GM23338 (cell line): ENCODE measurements at regions not wholly inside any gene's neighbourhood (a gene's known extent, or its start where the extent isn't known, plus 50 kb on each side); places are given as distances from the start of the nearest gene placed in this dataset.

Experiments
- ATAC-seq: fragments of 200-7000 bp; cut with Tn5 transposase; 3 replicates; pipeline ENCODE4 v1.9.1; 2020
- DNase-seq: peaks from one replicate; pipeline ENCODE4 v3.0.0-alpha.2; 2015; ENCODE audit warnings: low spot score
- H2AFZ ChIP-seq: fragments of 200-600 bp; sonication (generic); 2 replicates; pipeline ENCODE4 v1.8.0; 2016; ENCODE audit warnings: antibody characterized with exemption, mild to moderate bottlenecking, moderate library complexity
- H3F3A ChIP-seq: fragments of 200-600 bp; sonication (generic); replicated peaks from 2 replicates; pipeline ENCODE4 v1.8.0; 2017; ENCODE audit warnings: antibody characterized with exemption, mixed run types, low read depth
- H3K27ac ChIP-seq: fragments of 200-600 bp; sonication (generic); 2 replicates; pipeline ENCODE4 v1.6.1; 2016; ENCODE audit warnings: low read depth
- H3K27me3 ChIP-seq: fragments of 200-600 bp; sonication (generic); 2 replicates; pipeline ENCODE4 v1.8.0; 2016; ENCODE audit warnings: mild to moderate bottlenecking, mixed run types, moderate library complexity; ENCODE audit not compliant: insufficient read depth
- H3K36me3 ChIP-seq: fragments of 200-600 bp; sonication (generic); 2 replicates; pipeline ENCODE4 v1.8.0; 2016; ENCODE audit warnings: mild to moderate bottlenecking; ENCODE audit not compliant: insufficient read depth
- H3K4me1 ChIP-seq: fragments of 200-600 bp; sonication (generic); 2 replicates; pipeline ENCODE4 v1.8.0; 2016; ENCODE audit warnings: mild to moderate bottlenecking, moderate library complexity; ENCODE audit not compliant: insufficient read depth
- H3K4me2 ChIP-seq: fragments of 200-600 bp; sonication (generic); 2 replicates; pipeline ENCODE4 v1.7.1; 2017; ENCODE audit warnings: mixed run types
- H3K4me3 ChIP-seq: fragments of 200-600 bp; sonication (generic); 2 replicates; pipeline ENCODE4 v1.6.1; 2016; ENCODE audit warnings: mixed run types
- H3K79me2 ChIP-seq: fragments of 200-600 bp; sonication (generic); replicated peaks from 2 replicates; pipeline ENCODE4 v1.8.0; 2017; ENCODE audit warnings: mild to moderate bottlenecking; ENCODE audit not compliant: insufficient read depth
- H3K9me2 ChIP-seq: fragments of 200-600 bp; sonication (generic); 2 replicates; pipeline ENCODE4 v1.8.0; 2017; ENCODE audit not compliant: insufficient read depth
- H4K20me1 ChIP-seq: fragments of 200-600 bp; sonication (generic); replicated peaks from 2 replicates; pipeline ENCODE4 v1.8.0; 2017; ENCODE audit warnings: mild to moderate bottlenecking; ENCODE audit not compliant: insufficient read depth
- H3K27ac Mint-ChIP-seq: 2 replicates; pipeline ENCODE4 v1.8.0; 2020; ENCODE audit warnings: inconsistent platforms, mild to moderate bottlenecking, moderate library complexity, mixed read lengths
- H3K27me3 Mint-ChIP-seq: 3 replicates; pipeline ENCODE4 v1.8.0; 2022; ENCODE audit warnings: low read depth, mild to moderate bottlenecking, moderate library complexity, mixed read lengths, inconsistent platforms; ENCODE audit not compliant: insufficient read depth, poor library complexity
- H3K36me3 Mint-ChIP-seq: 3 replicates; pipeline ENCODE4 v1.8.0; 2021; ENCODE audit warnings: low read depth, mild to moderate bottlenecking, inconsistent platforms, moderate library complexity, mixed read lengths
- H3K4me1 Mint-ChIP-seq: 3 replicates; pipeline ENCODE4 v1.8.0; 2020; ENCODE audit warnings: mild to moderate bottlenecking, inconsistent platforms, mixed read lengths
- H3K4me3 Mint-ChIP-seq: 3 replicates; pipeline ENCODE4 v1.8.0; 2021; ENCODE audit warnings: moderate library complexity, mild to moderate bottlenecking, inconsistent platforms, mixed read lengths
- H3K9me3 Mint-ChIP-seq: 3 replicates; pipeline ENCODE4 v1.8.0; 2020; ENCODE audit warnings: moderate library complexity, mild to moderate bottlenecking, inconsistent platforms, mixed read lengths
- CREB1 ChIP-seq: fragments of 250-450 bp; sonication (Bioruptor Pico); IDR thresholded peaks from 2 replicates; pipeline ENCODE4 v1.5.0; 2020; ENCODE audit warnings: low read depth, mild to moderate bottlenecking, moderate library complexity
- CTCF ChIP-seq, 2 experiments: fragments of 200-600 bp in 1 of 2; sonication (generic) in 1 of 2; conservative IDR thresholded peaks; 2 replicates each; pipeline versions ENCODE4 v1.5.1 to v1.6.1; 2016 to 2017; ENCODE audit warnings: antibody characterized with exemption in 2 of 2, low read depth in 2 of 2, mild to moderate bottlenecking in 2 of 2, moderate library complexity in 1 of 2
- EZH2 ChIP-seq: fragments of 200-600 bp; sonication (generic); IDR thresholded peaks from one replicate; pipeline ENCODE4 v1.8.0; 2017; ENCODE audit warnings: antibody characterized with exemption, mild to moderate bottlenecking, low read depth; ENCODE audit not compliant: unreplicated experiment
- EZH2phosphoT487 ChIP-seq: fragments of 200-600 bp; sonication (generic); IDR thresholded peaks from one replicate; pipeline ENCODE4 v1.8.1; 2018; ENCODE audit warnings: antibody characterized with exemption; ENCODE audit not compliant: unreplicated experiment
- JUNB ChIP-seq: IDR thresholded peaks from one replicate; pipeline ENCODE4 v1.6.1; 2016; ENCODE audit warnings: antibody characterized with exemption; ENCODE audit not compliant: unreplicated experiment
- NANOG ChIP-seq: IDR thresholded peaks from 2 replicates; pipeline ENCODE4 v1.6.1; 2016; ENCODE audit warnings: antibody characterized with exemption, borderline replicate concordance
- POLR2AphosphoS5 ChIP-seq: IDR thresholded peaks from 2 replicates; pipeline ENCODE4 v1.6.1; 2016; ENCODE audit warnings: antibody characterized with exemption, low read depth
- REST ChIP-seq: IDR thresholded peaks from one replicate; pipeline ENCODE4 v1.6.1; 2018; ENCODE audit warnings: antibody characterized with exemption; ENCODE audit not compliant: unreplicated experiment
- STAT1 ChIP-seq: IDR thresholded peaks from one replicate; pipeline ENCODE4 v1.6.1; 2016; ENCODE audit warnings: antibody characterized with exemption; ENCODE audit not compliant: unreplicated experiment
- ZNF114 ChIP-seq: fragments of 250-450 bp; sonication (Bioruptor Pico); IDR thresholded peaks from 2 replicates; pipeline ENCODE4 v1.5.0; 2020; ENCODE audit warnings: mild to moderate bottlenecking, moderate library complexity
- ZNF331 ChIP-seq: fragments of 250-450 bp; sonication (Bioruptor Pico); IDR thresholded peaks from 2 replicates; pipeline ENCODE4 v1.5.0; 2020; ENCODE audit warnings: low read depth, mild to moderate bottlenecking, moderate library complexity
- TF ChIP-seq, protein P1 (sequence below): fragments of 250-450 bp; sonication (Bioruptor Pico); IDR thresholded peaks from 2 replicates; pipeline ENCODE4 v1.5.0; 2020; ENCODE audit warnings: mild to moderate bottlenecking, moderate library complexity
- TF ChIP-seq, protein P2 (sequence below): IDR thresholded peaks from 2 replicates; pipeline ENCODE4 v1.6.1; 2016; ENCODE audit warnings: antibody characterized with exemption

- no peaks in the 10 kb centered on the region for H3F3A ChIP-seq
- Mint-ChIP-seq H3K36me3 (no peaks in the 10 kb centered on the region), H3K4me3 (no peak overlapping the region), H3K27ac (no peak overlapping the region), H3K27me3 (no peaks in the 10 kb centered on the region), H3K9me3 (no peaks in the 10 kb centered on the region; the same call in 2 of the 3 replicates), H3K4me1 (peaks cover 5% of the 10 kb centered on the region; the same call in 1 of the 3 replicates)
- H2AFZ ChIP-seq = no peak overlapping the region
- no peaks in the 10 kb centered on the region for H3K9me2 ChIP-seq
- no peak for DNase-seq
- no peaks in the 10 kb centered on the region for H3K4me1 ChIP-seq
- no peak for ATAC-seq
- H3K27ac ChIP-seq = no peak overlapping the region
- H3K4me3 ChIP-seq = no peak overlapping the region
- H4K20me1 ChIP-seq = no peaks in the 10 kb centered on the region
- TF ChIP-seq POLR2AphosphoS5 (no peak), NANOG (no peak), EZH2 (no peak), REST (no peak), ZNF331 (CRISPR knock-in tag) (no peak), STAT1 (no peak), ZNF114 (CRISPR knock-in tag) (no peak), JUNB (no peak), CREB1 (CRISPR knock-in tag) (no peak), CTCF (conservative IDR thresholded peaks at IDR 0.05; ENCODE audit: low read depth in 2 of 2) (no peak), EZH2phosphoT487 (no peak)
- TF ChIP-seq, protein P1, sequence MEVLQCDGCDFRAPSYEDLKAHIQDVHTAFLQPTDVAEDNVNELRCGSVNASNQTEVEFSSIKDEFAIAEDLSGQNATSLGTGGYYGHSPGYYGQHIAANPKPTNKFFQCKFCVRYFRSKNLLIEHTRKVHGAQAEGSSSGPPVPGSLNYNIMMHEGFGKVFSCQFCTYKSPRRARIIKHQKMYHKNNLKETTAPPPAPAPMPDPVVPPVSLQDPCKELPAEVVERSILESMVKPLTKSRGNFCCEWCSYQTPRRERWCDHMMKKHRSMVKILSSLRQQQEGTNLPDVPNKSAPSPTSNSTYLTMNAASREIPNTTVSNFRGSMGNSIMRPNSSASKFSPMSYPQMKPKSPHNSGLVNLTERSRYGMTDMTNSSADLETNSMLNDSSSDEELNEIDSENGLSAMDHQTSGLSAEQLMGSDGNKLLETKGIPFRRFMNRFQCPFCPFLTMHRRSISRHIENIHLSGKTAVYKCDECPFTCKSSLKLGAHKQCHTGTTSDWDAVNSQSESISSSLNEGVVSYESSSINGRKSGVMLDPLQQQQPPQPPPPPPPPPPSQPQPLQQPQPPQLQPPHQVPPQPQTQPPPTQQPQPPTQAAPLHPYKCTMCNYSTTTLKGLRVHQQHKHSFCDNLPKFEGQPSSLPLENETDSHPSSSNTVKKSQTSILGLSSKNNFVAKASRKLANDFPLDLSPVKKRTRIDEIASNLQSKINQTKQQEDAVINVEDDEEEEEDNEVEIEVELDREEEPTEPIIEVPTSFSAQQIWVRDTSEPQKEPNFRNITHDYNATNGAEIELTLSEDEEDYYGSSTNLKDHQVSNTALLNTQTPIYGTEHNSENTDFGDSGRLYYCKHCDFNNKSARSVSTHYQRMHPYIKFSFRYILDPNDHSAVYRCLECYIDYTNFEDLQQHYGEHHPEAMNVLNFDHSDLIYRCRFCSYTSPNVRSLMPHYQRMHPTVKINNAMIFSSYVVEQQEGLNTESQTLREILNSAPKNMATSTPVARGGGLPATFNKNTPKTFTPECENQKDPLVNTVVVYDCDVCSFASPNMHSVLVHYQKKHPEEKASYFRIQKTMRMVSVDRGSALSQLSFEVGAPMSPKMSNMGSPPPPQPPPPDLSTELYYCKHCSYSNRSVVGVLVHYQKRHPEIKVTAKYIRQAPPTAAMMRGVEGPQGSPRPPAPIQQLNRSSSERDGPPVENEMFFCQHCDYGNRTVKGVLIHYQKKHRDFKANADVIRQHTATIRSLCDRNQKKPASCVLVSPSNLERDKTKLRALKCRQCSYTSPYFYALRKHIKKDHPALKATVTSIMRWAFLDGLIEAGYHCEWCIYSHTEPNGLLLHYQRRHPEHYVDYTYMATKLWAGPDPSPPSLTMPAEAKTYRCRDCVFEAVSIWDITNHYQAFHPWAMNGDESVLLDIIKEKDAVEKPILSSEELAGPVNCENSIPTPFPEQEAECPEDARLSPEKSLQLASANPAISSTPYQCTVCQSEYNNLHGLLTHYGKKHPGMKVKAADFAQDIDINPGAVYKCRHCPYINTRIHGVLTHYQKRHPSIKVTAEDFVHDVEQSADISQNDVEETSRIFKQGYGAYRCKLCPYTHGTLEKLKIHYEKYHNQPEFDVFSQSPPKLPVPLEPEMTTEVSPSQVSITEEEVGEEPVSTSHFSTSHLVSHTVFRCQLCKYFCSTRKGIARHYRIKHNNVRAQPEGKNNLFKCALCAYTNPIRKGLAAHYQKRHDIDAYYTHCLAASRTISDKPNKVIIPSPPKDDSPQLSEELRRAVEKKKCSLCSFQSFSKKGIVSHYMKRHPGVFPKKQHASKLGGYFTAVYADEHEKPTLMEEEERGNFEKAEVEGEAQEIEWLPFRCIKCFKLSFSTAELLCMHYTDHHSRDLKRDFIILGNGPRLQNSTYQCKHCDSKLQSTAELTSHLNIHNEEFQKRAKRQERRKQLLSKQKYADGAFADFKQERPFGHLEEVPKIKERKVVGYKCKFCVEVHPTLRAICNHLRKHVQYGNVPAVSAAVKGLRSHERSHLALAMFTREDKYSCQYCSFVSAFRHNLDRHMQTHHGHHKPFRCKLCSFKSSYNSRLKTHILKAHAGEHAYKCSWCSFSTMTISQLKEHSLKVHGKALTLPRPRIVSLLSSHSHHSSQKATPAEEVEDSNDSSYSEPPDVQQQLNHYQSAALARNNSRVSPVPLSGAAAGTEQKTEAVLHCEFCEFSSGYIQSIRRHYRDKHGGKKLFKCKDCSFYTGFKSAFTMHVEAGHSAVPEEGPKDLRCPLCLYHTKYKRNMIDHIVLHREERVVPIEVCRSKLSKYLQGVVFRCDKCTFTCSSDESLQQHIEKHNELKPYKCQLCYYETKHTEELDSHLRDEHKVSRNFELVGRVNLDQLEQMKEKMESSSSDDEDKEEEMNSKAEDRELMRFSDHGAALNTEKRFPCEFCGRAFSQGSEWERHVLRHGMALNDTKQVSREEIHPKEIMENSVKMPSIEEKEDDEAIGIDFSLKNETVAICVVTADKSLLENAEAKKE (CRISPR knock-in tag) = no peak
- TF ChIP-seq, protein P2, sequence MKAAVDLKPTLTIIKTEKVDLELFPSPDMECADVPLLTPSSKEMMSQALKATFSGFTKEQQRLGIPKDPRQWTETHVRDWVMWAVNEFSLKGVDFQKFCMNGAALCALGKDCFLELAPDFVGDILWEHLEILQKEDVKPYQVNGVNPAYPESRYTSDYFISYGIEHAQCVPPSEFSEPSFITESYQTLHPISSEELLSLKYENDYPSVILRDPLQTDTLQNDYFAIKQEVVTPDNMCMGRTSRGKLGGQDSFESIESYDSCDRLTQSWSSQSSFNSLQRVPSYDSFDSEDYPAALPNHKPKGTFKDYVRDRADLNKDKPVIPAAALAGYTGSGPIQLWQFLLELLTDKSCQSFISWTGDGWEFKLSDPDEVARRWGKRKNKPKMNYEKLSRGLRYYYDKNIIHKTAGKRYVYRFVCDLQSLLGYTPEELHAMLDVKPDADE = no peak
- no peaks in the 10 kb centered on the region for H3K79me2 ChIP-seq
- H3K4me2 ChIP-seq = no peak overlapping the region
- no peaks in the 10 kb centered on the region for H3K36me3 ChIP-seq
- H3K27me3 ChIP-seq = no peaks in the 10 kb centered on the region
These were observed 197.6 kb upstream of the AVPR1A start for GRCh38 chr12:63348556-63348955.
